ENCODE measurements at regions not wholly inside any gene's neighbourhood (a gene's known extent, or its start where the extent isn't known, plus 50 kb on each side); places are given as distances from the start of the nearest gene placed in this dataset.

- BruUV-seq (replicated peaks), result no TSS peak
- DNase-seq, result no peak
- Histone ChIP-seq H3K36me3 (ENCODE audit: control insufficient read depth, insufficient read depth, low read length) (no peaks in the 10 kb centered on the region), H3K4me3 (ENCODE audit: low read depth, low read length) (no peak overlapping the region), H3K27me3 (replicated peaks; ENCODE audit: control insufficient read depth, insufficient read depth, low read length) (no peaks in the 10 kb centered on the region), H3K4me1 (peaks cover 9% of the 10 kb centered on the region), H3K9me3 (no peaks in the 10 kb centered on the region)
- Mint-ChIP-seq H3K4me3 (ENCODE audit: unreplicated experiment) (no peak overlapping the region), H3K9me3 (ENCODE audit: unreplicated experiment) (peaks cover 10% of the 10 kb centered on the region), H3K27ac (ENCODE audit: unreplicated experiment) (no peak overlapping the region), H3K36me3 (ENCODE audit: insufficient read depth, unreplicated experiment) (no peaks in the 10 kb centered on the region), H3K4me1 (ENCODE audit: low read depth, unreplicated experiment) (peaks cover 12% of the 10 kb centered on the region), H3K27me3 (ENCODE audit: insufficient read depth, unreplicated experiment) (no peaks in the 10 kb centered on the region)
- ChIA-PET CTCF (no interaction called here), POLR2A (no interaction called here)
- no peak for TF ChIP-seq CTCF (IDR thresholded peaks at IDR 0.05; ENCODE audit: insufficient read depth in 1 of 2, low read depth in 1 of 2, low read length in 1 of 2, severe bottlenecking in 1 of 2, unreplicated experiment in 1 of 2)
- intact Hi-C loops (cut with micrococcal nuclease; ENCODE audit: unreplicated experiment), result no loop called here
Observed at GRCh38 chr3:30124435-30125370, 481.7 kb upstream of the TGFBR2 start.

GRCh38 chr3:30129765-30130164 lies 476.6 kb upstream of the TGFBR2 start:
- H3K9me3 ChIP-seq, result no peaks in the 10 kb centered on the region
- no peaks in the 10 kb centered on the region for H3K36me3 ChIP-seq (ENCODE audit: control insufficient read depth, insufficient read depth, low read length)
- Mint-ChIP-seq H3K27ac (ENCODE audit: unreplicated experiment) (no peak overlapping the region), H3K4me3 (ENCODE audit: unreplicated experiment) (no peak overlapping the region), H3K4me1 (ENCODE audit: low read depth, unreplicated experiment) (peaks cover 5% of the 10 kb centered on the region), H3K27me3 (ENCODE audit: insufficient read depth, unreplicated experiment) (no peaks in the 10 kb centered on the region), H3K9me3 (ENCODE audit: unreplicated experiment) (peaks cover 10% of the 10 kb centered on the region), H3K36me3 (ENCODE audit: insufficient read depth, unreplicated experiment) (no peaks in the 10 kb centered on the region)
- no peak overlapping the region for H3K4me3 ChIP-seq (ENCODE audit: low read depth, low read length)
- H3K27me3 ChIP-seq (replicated peaks; ENCODE audit: control insufficient read depth, insufficient read depth, low read length), result no peaks in the 10 kb centered on the region
- BruUV-seq (replicated peaks), result no TSS peak
- intact Hi-C loops (cut with micrococcal nuclease; ENCODE audit: unreplicated experiment), result no loop called here
- TF ChIP-seq CTCF (IDR thresholded peaks at IDR 0.05; ENCODE audit: insufficient read depth in 1 of 2, low read depth in 1 of 2, low read length in 1 of 2, severe bottlenecking in 1 of 2, unreplicated experiment in 1 of 2), result no peak
- peaks cover 5% of the 10 kb centered on the region for H3K4me1 ChIP-seq
- POLR2A ChIA-PET, result no interaction called here
- no peak for DNase-seq
- CTCF ChIA-PET, result no interaction called here

- ChIA-PET POLR2A (no interaction called here), CTCF (no interaction called here)
- Mint-ChIP-seq H3K9me3 (ENCODE audit: unreplicated experiment) (peaks cover 10% of the 10 kb centered on the region), H3K4me3 (ENCODE audit: unreplicated experiment) (no peak overlapping the region), H3K27me3 (ENCODE audit: insufficient read depth, unreplicated experiment) (no peaks in the 10 kb centered on the region), H3K27ac (ENCODE audit: unreplicated experiment) (no peak overlapping the region), H3K36me3 (ENCODE audit: insufficient read depth, unreplicated experiment) (no peaks in the 10 kb centered on the region), H3K4me1 (ENCODE audit: low read depth, unreplicated experiment) (no peaks in the 10 kb centered on the region)
- Histone ChIP-seq H3K4me3 (ENCODE audit: low read depth, low read length) (no peak overlapping the region), H3K27me3 (replicated peaks; ENCODE audit: control insufficient read depth, insufficient read depth, low read length) (no peaks in the 10 kb centered on the region), H3K36me3 (ENCODE audit: control insufficient read depth, insufficient read depth, low read length) (no peaks in the 10 kb centered on the region), H3K9me3 (no peaks in the 10 kb centered on the region), H3K4me1 (no peaks in the 10 kb centered on the region)
- no peak for DNase-seq
- TF ChIP-seq CTCF (IDR thresholded peaks at IDR 0.05; ENCODE audit: insufficient read depth in 1 of 2, low read depth in 1 of 2, low read length in 1 of 2, severe bottlenecking in 1 of 2, unreplicated experiment in 1 of 2), result no peak
- no TSS peak for BruUV-seq (replicated peaks)
- intact Hi-C loops (cut with micrococcal nuclease; ENCODE audit: unreplicated experiment), result no loop called here
Observed at GRCh38 chr3:30130391-30130790, 476.0 kb upstream of the TGFBR2 start.

Data from Caco-2 (cell line).